IMR-90 (cell line): ENCODE measurements at regions not wholly inside any gene's neighbourhood (a gene's known extent, or its start where the extent isn't known, plus 50 kb on each side); places are given as distances from the start of the nearest gene placed in this dataset.

ENCODE experiments used
- ATAC-seq: fragments of 200-7000 bp; cut with Tn5 transposase; 2 replicates; pipeline ENCODE4 v1.9.1; 2020; ENCODE audit warnings: low read depth, mild to moderate bottlenecking, moderate library complexity
- BruUV-seq: library from RNA; stranded (reverse); fragments of 400-500 nt; replicated peaks from 2 replicates; lab custom pipeline; 2021; lab: Mats Ljungman, UMichigan
- CTCF ChIA-PET: fragments of 300-600 bp; formaldehyde crosslinking; extraction: SDS; loops from one replicate; lab custom pipeline; 2021; ENCODE audit warnings: antibody characterized with exemption; lab: Yijun Ruan, JAX
- POLR2A ChIA-PET: fragments of 300-600 bp; sonication (Branson Sonifier 250); formaldehyde crosslinking; loops from one replicate; lab custom pipeline; 2022; ENCODE audit warnings: antibody characterized with exemption; ENCODE audit not compliant: unreplicated experiment; lab: Charles Lee
- DNase-seq: peaks from one replicate; pipeline ENCODE4 v3.0.0; 2013
- H2AFZ ChIP-seq: replicated peaks from 2 replicates; pipeline ENCODE3; 2013; ENCODE audit warnings: low read length, mild to moderate bottlenecking; ENCODE audit not compliant: poor library complexity
- H2AK5ac ChIP-seq: 2 replicates; pipeline ENCODE4 v1.6.1; 2013; ENCODE audit warnings: low read depth, low read length, inconsistent platforms
- H2AK9ac ChIP-seq: replicated peaks from 2 replicates; pipeline ENCODE3; 2013; ENCODE audit warnings: mild to moderate bottlenecking, low read depth, low read length, moderate library complexity; ENCODE audit not compliant: poor library complexity
- H2BK120ac ChIP-seq: 2 replicates; pipeline ENCODE4 v1.6.1; 2013; ENCODE audit warnings: low read depth, low read length, inconsistent platforms
- H2BK15ac ChIP-seq: 3 replicates; pipeline ENCODE4 v1.6.1; 2013; ENCODE audit warnings: low read depth, low read length, inconsistent platforms
- H2BK20ac ChIP-seq: 2 replicates; pipeline ENCODE4 v1.6.1; 2013; ENCODE audit warnings: low read depth, mild to moderate bottlenecking, inconsistent platforms, low read length, moderate library complexity
- H2BK5ac ChIP-seq: 2 replicates; pipeline ENCODE4 v1.6.1; 2013; ENCODE audit warnings: mild to moderate bottlenecking, low read depth, low read length, inconsistent platforms; ENCODE audit not compliant: poor library complexity, severe bottlenecking
- H3K14ac ChIP-seq: replicated peaks from 2 replicates; pipeline ENCODE4 v1.6.1; 2013; ENCODE audit warnings: low read depth, low read length, inconsistent platforms
- H3K18ac ChIP-seq: 2 replicates; pipeline ENCODE4 v1.6.1; 2013; ENCODE audit warnings: low read depth, low read length, control low read depth
- H3K23ac ChIP-seq: 2 replicates; pipeline ENCODE4 v1.6.1; 2013; ENCODE audit warnings: low read depth, low read length, inconsistent platforms
- H3K27ac ChIP-seq: 2 replicates; pipeline ENCODE4 v1.5.1; 2013; ENCODE audit warnings: mild to moderate bottlenecking, control low read depth, low read length; ENCODE audit not compliant: insufficient read depth
- H3K27me3 ChIP-seq: 2 replicates; pipeline ENCODE4 v1.6.1; 2013; ENCODE audit warnings: low read length; ENCODE audit not compliant: control insufficient read depth, insufficient read depth
- H3K36me3 ChIP-seq: 2 replicates; pipeline ENCODE4 v1.6.1; 2013; ENCODE audit warnings: low read length, mixed read lengths; ENCODE audit not compliant: control insufficient read depth, insufficient read depth
- H3K4ac ChIP-seq: 2 replicates; pipeline ENCODE4 v1.6.1; 2013; ENCODE audit warnings: low read depth, low read length, inconsistent platforms
- H3K4me1 ChIP-seq: 2 replicates; pipeline ENCODE4 v1.6.1; 2013; ENCODE audit warnings: low read length, mixed read lengths; ENCODE audit not compliant: control insufficient read depth, insufficient read depth
- H3K4me2 ChIP-seq: 2 replicates; pipeline ENCODE4 v1.6.1; 2013; ENCODE audit warnings: low read depth, mild to moderate bottlenecking, control low read depth, low read length, moderate library complexity
- H3K4me3 ChIP-seq: 2 replicates; pipeline ENCODE4 v1.5.1; 2013; ENCODE audit warnings: low read depth, mild to moderate bottlenecking, control low read depth, low read length, moderate library complexity; ENCODE audit not compliant: insufficient read depth
- H3K56ac ChIP-seq: 2 replicates; pipeline ENCODE4 v1.6.1; 2013; ENCODE audit warnings: low read length, inconsistent platforms; ENCODE audit not compliant: insufficient read depth; ENCODE audit errors: extremely low read depth
- H3K79me1 ChIP-seq, 2 experiments: 2 replicates each; pipeline ENCODE4 v1.6.1; 2013; ENCODE audit warnings: low read length in 2 of 2, inconsistent platforms in 1 of 2, low read depth in 1 of 2
- H3K9ac ChIP-seq: 2 replicates; pipeline ENCODE4 v1.6.1; 2013; ENCODE audit warnings: low read depth, low read length, control low read depth
- H3K9me1 ChIP-seq: 2 replicates; pipeline ENCODE4 v1.6.1; 2013; ENCODE audit warnings: low read length, inconsistent platforms; ENCODE audit not compliant: insufficient read depth
- H3K9me3 ChIP-seq: 2 replicates; pipeline ENCODE4 v1.6.1; 2013; ENCODE audit warnings: low read length; ENCODE audit not compliant: control insufficient read depth, insufficient read depth
- H4K20me1 ChIP-seq: 2 replicates; pipeline ENCODE4 v1.6.1; 2013; ENCODE audit warnings: low read length, inconsistent platforms; ENCODE audit not compliant: insufficient read depth
- H4K5ac ChIP-seq: 2 replicates; pipeline ENCODE4 v1.6.1; 2013; ENCODE audit warnings: mild to moderate bottlenecking, low read depth, low read length, control low read depth
- H4K8ac ChIP-seq, 2 experiments: 2 replicates each; pipeline ENCODE4 v1.6.1; 2013; ENCODE audit warnings: low read depth in 2 of 2, low read length in 2 of 2, control low read depth in 1 of 2, inconsistent platforms in 1 of 2
- H4K91ac ChIP-seq: 2 replicates; pipeline ENCODE4 v1.6.1; 2013; ENCODE audit warnings: low read depth, low read length, inconsistent platforms; ENCODE audit not compliant: insufficient read depth
- BHLHE40 ChIP-seq: fragments of 150-350 bp; IDR thresholded peaks from 2 replicates; pipeline ENCODE4 v1.6.1; 2016; ENCODE audit warnings: mild to moderate bottlenecking, low read depth, low read length
- CEBPB ChIP-seq: IDR thresholded peaks from 2 replicates; pipeline ENCODE4 v1.6.1; 2012; ENCODE audit warnings: low read depth, low read length, improper control_type of control experiment
- CHD1 ChIP-seq: IDR thresholded peaks from 2 replicates; pipeline ENCODE4 v1.6.1; 2012; ENCODE audit warnings: low read depth, low read length, improper control_type of control experiment
- FOS ChIP-seq: fragments of 150-350 bp; IDR thresholded peaks from 2 replicates; pipeline ENCODE4 v1.6.1; 2016; ENCODE audit warnings: low read depth, low read length
- MAFK ChIP-seq: IDR thresholded peaks from 2 replicates; pipeline ENCODE4 v1.6.1; 2012; ENCODE audit warnings: low read depth, low read length, improper control_type of control experiment
- MAZ ChIP-seq: IDR thresholded peaks from 2 replicates; pipeline ENCODE4 v1.6.1; 2012; ENCODE audit warnings: low read depth, mild to moderate bottlenecking, low read length, improper control_type of control experiment, moderate library complexity, borderline replicate concordance
- MXI1 ChIP-seq: IDR thresholded peaks from 2 replicates; pipeline ENCODE4 v1.6.1; 2012; ENCODE audit warnings: low read depth, mild to moderate bottlenecking, low read length, moderate library complexity, borderline replicate concordance
- NFE2L2 ChIP-seq: fragments of 150-350 bp; IDR thresholded peaks from 2 replicates; pipeline ENCODE4 v1.6.1; 2016; ENCODE audit warnings: low read depth, mild to moderate bottlenecking, low read length
- POLR2A ChIP-seq: IDR thresholded peaks from 2 replicates; pipeline ENCODE4 v1.6.1; 2012; ENCODE audit warnings: mild to moderate bottlenecking, low read depth, low read length
- RAD21 ChIP-seq: IDR thresholded peaks from 2 replicates; pipeline ENCODE4 v1.6.1; 2012; ENCODE audit warnings: low read length, improper control_type of control experiment
- RCOR1 ChIP-seq: IDR thresholded peaks from 2 replicates; pipeline ENCODE4 v1.6.1; 2012; ENCODE audit warnings: mild to moderate bottlenecking, low read length, improper control_type of control experiment; ENCODE audit not compliant: insufficient replicate concordance
- RFX5 ChIP-seq: IDR thresholded peaks from 2 replicates; pipeline ENCODE4 v1.8.0; 2012; ENCODE audit warnings: low read depth, mild to moderate bottlenecking, low read length, moderate library complexity
- SMC3 ChIP-seq: fragments of 150-350 bp; IDR thresholded peaks from 2 replicates; pipeline ENCODE4 v1.6.1; 2016; ENCODE audit warnings: low read depth, mild to moderate bottlenecking, antibody characterized with exemption, low read length, moderate library complexity
- WGBS, 2 experiments: methylation state at CpG; one replicate each; pipeline versions ENCODE4 v1.1.5 to v1.1.7; 2013; ENCODE audit warnings: missing lambda C conversion rate in 2 of 2; ENCODE audit not compliant: insufficient read length in 1 of 2; ENCODE audit errors: extremely low coverage in 2 of 2; 5-methylcytosine and 5-hydroxymethylcytosine counted together
- dilution Hi-C: fragments of 300-500 bp; cut with HindIII; formaldehyde crosslinking; loops from one replicate; pipeline ENCODE4 v1.14.3; 2018; ENCODE audit warnings: low sequenced_read_pairs; ENCODE audit not compliant: unreplicated experiment
- in situ Hi-C: fragments of 300-500 bp; cut with MboI; formaldehyde crosslinking; loops from 3 replicates; pipeline ENCODE4 v1.14.3; 2019; ENCODE audit warnings: low sequenced_read_pairs, inconsistent platforms, mixed read lengths
- intact Hi-C: fragments of 100-400 bp; cut with micrococcal nuclease; formaldehyde crosslinking; loops from 2 replicates; pipeline ENCODE4 v1.10.0; 2022
- TF ChIP-seq, protein P1 (sequence below): fragments of 150-350 bp; IDR thresholded peaks from 2 replicates; pipeline ENCODE4 v1.6.1; 2016; ENCODE audit warnings: low read depth, mild to moderate bottlenecking, low read length, moderate library complexity, borderline replicate concordance
- TF ChIP-seq, protein P2 (sequence below): fragments of 150-350 bp; IDR thresholded peaks from 2 replicates; pipeline ENCODE4 v1.6.1; 2017; ENCODE audit warnings: mild to moderate bottlenecking, antibody characterized with exemption, low read length, low read depth
- TF ChIP-seq, protein P3 (sequence below): conservative IDR thresholded peaks from 2 replicates; pipeline ENCODE4 v1.5.1; 2012; ENCODE audit warnings: mild to moderate bottlenecking, low read depth, low read length, improper control_type of control experiment

DNA sequence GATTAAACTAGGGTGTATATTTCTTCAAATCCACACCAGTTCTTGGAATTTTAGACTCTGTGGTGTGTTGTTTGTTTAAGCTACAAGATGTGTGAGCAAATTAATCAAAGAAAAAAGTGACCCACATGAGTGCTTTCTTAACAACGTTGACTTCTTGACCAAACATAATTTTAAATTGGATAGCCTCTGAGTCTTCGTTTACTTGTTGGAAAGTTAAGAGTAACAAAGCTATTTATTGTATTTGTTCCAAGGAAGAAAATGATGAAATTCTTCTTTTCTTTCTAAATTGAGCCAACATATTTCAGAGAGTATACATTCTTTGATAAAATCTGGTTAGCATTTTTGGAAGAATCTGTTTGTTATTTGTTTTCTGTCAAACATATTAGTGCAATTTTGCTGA, 99.9 kb upstream of the IGSF10 start:
- Histone ChIP-seq H4K8ac (no peak overlapping the region), H3K23ac (no peak overlapping the region), H3K4me3 (no peak overlapping the region), H2BK20ac (no peak overlapping the region), H3K79me1 (no peaks in the 10 kb centered on the region), H2BK120ac (no peak overlapping the region), H2AFZ (no peak overlapping the region), H3K9ac (no peak overlapping the region), H2BK5ac (no peak overlapping the region), H3K4ac (no peak overlapping the region), H2BK15ac (no peak overlapping the region), H4K91ac (no peak overlapping the region), H3K4me1 (no peaks in the 10 kb centered on the region), H2AK9ac (no peak overlapping the region), H3K14ac (no peak overlapping the region), H3K27ac (no peak overlapping the region; the same call in 1 of the 2 replicates), H3K36me3 (no peaks in the 10 kb centered on the region), H4K5ac (no peak overlapping the region), H3K56ac (no peak overlapping the region), H3K9me3 (no peaks in the 10 kb centered on the region), H3K27me3 (peaks cover 2% of the 10 kb centered on the region; the same call in 1 of the 2 replicates), H3K18ac (no peak overlapping the region), H3K9me1 (no peaks in the 10 kb centered on the region), H4K20me1 (no peaks in the 10 kb centered on the region), H2AK5ac (no peak overlapping the region), H3K4me2 (no peak overlapping the region)
- no TSS peak for BruUV-seq
- in situ Hi-C loops = no loop called here
- WGBS, 2 experiments = no CpG with 5 or more reads among the region's 2 CpGs
- dilution Hi-C loops = no loop called here
- ChIA-PET CTCF (interaction anchor here (0.7 kb wide), 1 partner anchor 20 kb away, joined by 3 read pairs; no protein-coding TSS in a partner anchor), POLR2A (no interaction called here)
- TF ChIP-seq RFX5 = no peak
- no peak for TF ChIP-seq MAZ
- no peak for TF ChIP-seq RAD21
- TF ChIP-seq, protein P1, sequence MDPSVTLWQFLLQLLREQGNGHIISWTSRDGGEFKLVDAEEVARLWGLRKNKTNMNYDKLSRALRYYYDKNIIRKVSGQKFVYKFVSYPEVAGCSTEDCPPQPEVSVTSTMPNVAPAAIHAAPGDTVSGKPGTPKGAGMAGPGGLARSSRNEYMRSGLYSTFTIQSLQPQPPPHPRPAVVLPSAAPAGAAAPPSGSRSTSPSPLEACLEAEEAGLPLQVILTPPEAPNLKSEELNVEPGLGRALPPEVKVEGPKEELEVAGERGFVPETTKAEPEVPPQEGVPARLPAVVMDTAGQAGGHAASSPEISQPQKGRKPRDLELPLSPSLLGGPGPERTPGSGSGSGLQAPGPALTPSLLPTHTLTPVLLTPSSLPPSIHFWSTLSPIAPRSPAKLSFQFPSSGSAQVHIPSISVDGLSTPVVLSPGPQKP = no peak
- TF ChIP-seq SMC3 = no peak
- TF ChIP-seq, protein P2, sequence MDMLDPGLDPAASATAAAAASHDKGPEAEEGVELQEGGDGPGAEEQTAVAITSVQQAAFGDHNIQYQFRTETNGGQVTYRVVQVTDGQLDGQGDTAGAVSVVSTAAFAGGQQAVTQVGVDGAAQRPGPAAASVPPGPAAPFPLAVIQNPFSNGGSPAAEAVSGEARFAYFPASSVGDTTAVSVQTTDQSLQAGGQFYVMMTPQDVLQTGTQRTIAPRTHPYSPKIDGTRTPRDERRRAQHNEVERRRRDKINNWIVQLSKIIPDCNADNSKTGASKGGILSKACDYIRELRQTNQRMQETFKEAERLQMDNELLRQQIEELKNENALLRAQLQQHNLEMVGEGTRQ = no peak
- no peak for TF ChIP-seq NFE2L2
- no peak for TF ChIP-seq BHLHE40
- no peak for TF ChIP-seq CHD1
- TF ChIP-seq FOS = no peak
- TF ChIP-seq MXI1 = no peak
- no peak for TF ChIP-seq MAFK
- TF ChIP-seq, protein P3, sequence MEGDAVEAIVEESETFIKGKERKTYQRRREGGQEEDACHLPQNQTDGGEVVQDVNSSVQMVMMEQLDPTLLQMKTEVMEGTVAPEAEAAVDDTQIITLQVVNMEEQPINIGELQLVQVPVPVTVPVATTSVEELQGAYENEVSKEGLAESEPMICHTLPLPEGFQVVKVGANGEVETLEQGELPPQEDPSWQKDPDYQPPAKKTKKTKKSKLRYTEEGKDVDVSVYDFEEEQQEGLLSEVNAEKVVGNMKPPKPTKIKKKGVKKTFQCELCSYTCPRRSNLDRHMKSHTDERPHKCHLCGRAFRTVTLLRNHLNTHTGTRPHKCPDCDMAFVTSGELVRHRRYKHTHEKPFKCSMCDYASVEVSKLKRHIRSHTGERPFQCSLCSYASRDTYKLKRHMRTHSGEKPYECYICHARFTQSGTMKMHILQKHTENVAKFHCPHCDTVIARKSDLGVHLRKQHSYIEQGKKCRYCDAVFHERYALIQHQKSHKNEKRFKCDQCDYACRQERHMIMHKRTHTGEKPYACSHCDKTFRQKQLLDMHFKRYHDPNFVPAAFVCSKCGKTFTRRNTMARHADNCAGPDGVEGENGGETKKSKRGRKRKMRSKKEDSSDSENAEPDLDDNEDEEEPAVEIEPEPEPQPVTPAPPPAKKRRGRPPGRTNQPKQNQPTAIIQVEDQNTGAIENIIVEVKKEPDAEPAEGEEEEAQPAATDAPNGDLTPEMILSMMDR = no peak
- no peak for TF ChIP-seq CEBPB
- no peak for TF ChIP-seq RCOR1
- no peak for TF ChIP-seq POLR2A
- ATAC-seq = peak; percentile 27
- intact Hi-C loops = no loop called here
- no peak for DNase-seq
